HPDE6-E6E7 (cell line): ENCODE measurements at regions not wholly inside any gene's neighbourhood (a gene's known extent, or its start where the extent isn't known, plus 50 kb on each side); places are given as distances from the start of the nearest gene placed in this dataset.

ENCODE experiments used
- DNase-seq: peaks from one replicate; pipeline ENCODE4 v3.0.0; 2011; ENCODE audit warnings: missing footprints; ENCODE audit errors: extremely low spot score

DNA sequence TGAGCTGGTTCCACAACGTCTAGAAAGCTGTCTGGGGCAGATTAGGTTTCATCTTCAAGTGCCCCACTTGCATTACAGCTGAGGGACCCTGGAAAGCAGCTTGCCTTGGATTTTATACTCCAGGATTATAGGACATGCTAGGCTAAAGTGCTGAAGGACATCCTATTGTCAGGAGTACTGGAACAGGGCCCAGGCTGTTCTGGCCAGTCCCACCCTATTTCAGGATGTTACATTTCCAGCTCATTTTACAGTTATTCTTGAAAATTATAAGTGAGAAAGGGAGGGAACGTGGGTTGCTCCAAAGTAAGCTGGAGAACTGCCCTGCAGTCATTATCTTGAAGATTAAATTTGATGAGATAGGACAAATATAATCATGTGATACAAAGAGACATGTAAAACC, 71.0 kb upstream of the UGT8 start:
- DNase-seq, result no peak

DNA sequence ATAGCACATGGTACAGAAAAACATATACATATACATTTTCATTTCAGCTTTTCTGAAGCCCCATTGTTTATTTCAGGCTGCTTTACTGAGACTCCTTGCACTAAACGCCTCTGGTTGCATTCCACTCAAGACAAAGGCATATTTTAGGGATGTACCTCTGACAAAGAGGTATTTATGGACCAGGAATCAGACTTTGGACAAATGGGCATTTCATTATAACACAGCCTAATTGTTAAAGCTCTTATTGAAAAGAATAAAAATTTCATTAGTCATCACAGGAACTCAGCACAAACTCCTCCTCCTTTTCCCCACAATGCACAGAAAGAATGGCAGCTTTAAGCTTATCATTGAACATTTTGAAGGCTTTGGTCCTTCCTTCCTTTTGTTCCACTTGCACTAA, 62.9 kb upstream of the UGT8 start:
- no peak for DNase-seq

DNA sequence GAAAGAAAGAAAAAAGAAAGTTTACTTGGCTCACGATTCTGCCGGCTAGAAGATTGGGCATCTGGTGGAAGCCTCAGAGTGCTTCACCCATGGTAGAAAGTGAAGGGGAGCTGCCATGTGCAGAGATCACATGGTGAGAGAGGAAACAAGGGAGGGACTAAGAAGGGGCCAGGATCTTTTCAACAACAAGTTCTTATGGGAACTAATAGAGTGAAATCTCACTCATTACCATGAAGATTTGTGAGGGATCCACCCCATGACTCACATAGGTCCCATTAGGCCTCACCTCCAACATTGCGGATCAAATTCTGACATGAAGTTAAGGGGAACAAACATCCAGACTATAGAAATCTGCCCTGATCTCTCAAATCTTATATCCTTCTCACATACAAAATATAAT, 61.3 kb upstream of the UGT8 start:
- DNase-seq, result no peak

- DNase-seq, result no peak
Measured at GRCh38 chr4:114538012-114538617, 60.5 kb upstream of the UGT8 start.

DNA sequence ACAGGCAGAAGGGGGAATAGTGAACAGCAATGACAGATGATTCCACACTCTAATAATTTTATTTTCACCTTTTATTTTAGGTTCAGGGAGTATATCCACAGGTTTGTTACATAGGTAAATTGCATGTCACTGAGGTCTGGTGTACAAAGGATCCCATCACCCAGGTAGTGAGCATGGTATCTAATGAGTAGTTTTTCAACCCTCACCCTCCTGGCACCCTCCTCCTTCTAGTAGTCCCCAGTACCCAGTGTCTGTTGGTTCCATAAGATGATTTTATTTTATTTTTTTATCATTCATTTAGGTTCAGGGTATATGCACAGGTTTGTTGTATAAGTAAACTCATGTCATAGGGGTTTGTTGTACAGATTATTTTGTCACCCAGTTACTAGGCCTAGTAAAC, 58.6 kb upstream of the UGT8 start:
- no peak for DNase-seq

DNA sequence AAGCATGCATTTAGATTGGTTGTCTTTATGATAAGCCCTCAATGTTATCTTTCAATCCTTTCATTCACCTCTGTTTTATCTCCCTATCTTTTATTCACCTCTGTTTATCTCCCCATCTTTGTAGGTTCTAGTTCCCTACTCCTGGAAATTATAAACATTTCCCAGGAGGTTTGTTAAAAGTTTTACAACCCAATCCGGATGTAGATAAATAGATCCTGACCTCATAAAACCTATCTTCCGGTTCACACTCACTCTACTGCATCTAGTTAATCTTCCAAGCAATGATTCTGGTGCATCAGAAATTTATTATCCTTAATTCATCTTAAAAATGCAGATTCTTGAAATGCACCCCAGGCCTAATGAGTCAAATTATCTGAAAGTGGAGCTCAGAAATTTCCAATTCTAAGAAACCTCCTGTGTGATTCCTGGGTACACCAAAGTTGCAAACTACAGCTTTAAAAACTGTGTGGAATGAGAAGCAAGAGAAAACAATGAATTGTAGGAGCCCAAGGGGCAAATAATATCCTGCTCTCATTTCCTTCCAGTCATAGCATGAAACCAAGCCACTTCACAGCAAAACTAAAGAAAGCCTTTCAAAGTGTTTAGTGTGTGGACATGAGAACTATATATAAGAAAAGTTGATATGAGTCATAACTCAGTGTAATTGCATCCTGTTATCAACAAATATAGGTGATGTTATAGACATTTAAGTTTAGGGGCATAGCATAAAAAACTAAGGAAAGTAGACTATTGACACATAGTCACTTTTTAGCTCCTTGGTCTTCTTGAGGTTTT, 51.1 kb upstream of the UGT8 start:
- no peak for DNase-seq
